ENCODE measurements at regions not wholly inside any gene's neighbourhood (a gene's known extent, or its start where the extent isn't known, plus 50 kb on each side); places are given as distances from the start of the nearest gene placed in this dataset.
"Not testable (repeated sequence)": the region's sequence is repeated elsewhere in the genome, so short reads cannot be mapped to it uniquely, and the experiment has no call there.

- H3K27me3 ChIP-seq = no peaks in the 10 kb centered on the region
- DNase-seq = no peak
- H3K36me3 ChIP-seq = no peaks in the 10 kb centered on the region
- no peaks in the 10 kb centered on the region for H3K9me3 ChIP-seq
- no peak overlapping the region for H3K4me3 ChIP-seq
Measured at GRCh38 chr11:29679996-29680395, 336.8 kb downstream of the KCNA4 start.

GRCh38 chr11:29676993-29677392, 339.8 kb downstream of the KCNA4 start:
- Histone ChIP-seq H3K9me3 (no peaks in the 10 kb centered on the region), H3K4me3 (no peak overlapping the region), H3K36me3 (no peaks in the 10 kb centered on the region), H3K27me3 (no peaks in the 10 kb centered on the region)
- DNase-seq = no peak

GRCh38 chr11:29669310-29669709, 347.5 kb downstream of the KCNA4 start:
- Histone ChIP-seq H3K36me3 (no peaks in the 10 kb centered on the region), H3K4me3 (no peak overlapping the region), H3K27me3 (no peaks in the 10 kb centered on the region), H3K9me3 (no peaks in the 10 kb centered on the region)
- no peak for DNase-seq

GRCh38 chr11:29657709-29658108, 359.1 kb downstream of the KCNA4 start:
- Histone ChIP-seq H3K4me3 (no peak overlapping the region), H3K36me3 (no peaks in the 10 kb centered on the region), H3K27me3 (no peaks in the 10 kb centered on the region), H3K9me3 (no peaks in the 10 kb centered on the region)
- no peak for DNase-seq

- Histone ChIP-seq H3K27me3 (no peaks in the 10 kb centered on the region), H3K36me3 (no peaks in the 10 kb centered on the region), H3K9me3 (no peaks in the 10 kb centered on the region), H3K4me3 (no peak overlapping the region)
- no peak for DNase-seq
Measured at GRCh38 chr11:29656597-29656996, 360.2 kb downstream of the KCNA4 start.

- Histone ChIP-seq H3K9me3 (no peaks in the 10 kb centered on the region), H3K27me3 (no peaks in the 10 kb centered on the region), H3K36me3 (no peaks in the 10 kb centered on the region), H3K4me3 (no peak overlapping the region)
- no peak for DNase-seq
Measured at GRCh38 chr11:29645373-29645772, 371.5 kb downstream of the KCNA4 start.

- H3K4me3 ChIP-seq = no peak overlapping the region
- no peaks in the 10 kb centered on the region for H3K27me3 ChIP-seq
- no peaks in the 10 kb centered on the region for H3K36me3 ChIP-seq
- DNase-seq = no peak
- H3K9me3 ChIP-seq = no peaks in the 10 kb centered on the region
Measured at GRCh38 chr11:29641201-29641600, 375.6 kb downstream of the KCNA4 start.

GRCh38 chr11:29634744-29635143, 382.1 kb downstream of the KCNA4 start:
- Histone ChIP-seq H3K36me3 (no peaks in the 10 kb centered on the region), H3K9me3 (no peaks in the 10 kb centered on the region), H3K27me3 (no peaks in the 10 kb centered on the region), H3K4me3 (no peak overlapping the region)
- DNase-seq = no peak

- no peaks in the 10 kb centered on the region for H3K9me3 ChIP-seq
- no peaks in the 10 kb centered on the region for H3K27me3 ChIP-seq
- H3K36me3 ChIP-seq = no peaks in the 10 kb centered on the region
- no peak for DNase-seq
- H3K4me3 ChIP-seq = no peak overlapping the region
Measured at GRCh38 chr11:29634244-29634643, 382.6 kb downstream of the KCNA4 start.

- no peaks in the 10 kb centered on the region for H3K36me3 ChIP-seq
- DNase-seq = no peak
- no peak overlapping the region for H3K4me3 ChIP-seq
- H3K27me3 ChIP-seq = no peaks in the 10 kb centered on the region
- H3K9me3 ChIP-seq = no peaks in the 10 kb centered on the region
Measured at GRCh38 chr11:29629286-29629685, 387.5 kb downstream of the KCNA4 start.

GRCh38 chr11:29628609-29629008, 388.2 kb downstream of the KCNA4 start:
- DNase-seq = no peak
- H3K36me3 ChIP-seq = no peaks in the 10 kb centered on the region
- no peaks in the 10 kb centered on the region for H3K9me3 ChIP-seq
- no peak overlapping the region for H3K4me3 ChIP-seq
- no peaks in the 10 kb centered on the region for H3K27me3 ChIP-seq

GRCh38 chr11:29627541-29627940, 389.3 kb downstream of the KCNA4 start:
- H3K27me3 ChIP-seq = no peaks in the 10 kb centered on the region
- H3K9me3 ChIP-seq = no peaks in the 10 kb centered on the region
- no peak overlapping the region for H3K4me3 ChIP-seq
- DNase-seq = no peak
- H3K36me3 ChIP-seq = no peaks in the 10 kb centered on the region

GRCh38 chr11:29623144-29623722, 393.6 kb downstream of the KCNA4 start:
- no peak for DNase-seq
- H3K4me3 ChIP-seq = no peak overlapping the region
- H3K9me3 ChIP-seq = no peaks in the 10 kb centered on the region
- H3K36me3 ChIP-seq = no peaks in the 10 kb centered on the region
- H3K27me3 ChIP-seq = no peaks in the 10 kb centered on the region

- Histone ChIP-seq H3K36me3 (no peaks in the 10 kb centered on the region), H3K4me3 (no peak overlapping the region), H3K9me3 (no peaks in the 10 kb centered on the region), H3K27me3 (no peaks in the 10 kb centered on the region)
- no peak for DNase-seq
Measured at GRCh38 chr11:29616611-29617010, 400.2 kb downstream of the KCNA4 start.

GRCh38 chr11:29612423-29612822, 404.4 kb downstream of the KCNA4 start:
- no peaks in the 10 kb centered on the region for H3K36me3 ChIP-seq
- H3K4me3 ChIP-seq = no peak overlapping the region
- no peak for DNase-seq
- no peaks in the 10 kb centered on the region for H3K9me3 ChIP-seq
- H3K27me3 ChIP-seq = no peaks in the 10 kb centered on the region

GRCh38 chr11:29606330-29607031, 410.3 kb downstream of the KCNA4 start:
- Histone ChIP-seq H3K27me3 (no peaks in the 10 kb centered on the region), H3K4me3 (no peak overlapping the region), H3K36me3 (no peaks in the 10 kb centered on the region), H3K9me3 (no peaks in the 10 kb centered on the region)
- DNase-seq = no peak

- not testable (repeated sequence) for H3K36me3 ChIP-seq, H3K9me3 ChIP-seq, H3K27me3 ChIP-seq, H3K4me3 ChIP-seq, DNase-seq
Measured at GRCh38 chr11:29600151-29600575, 416.7 kb downstream of the KCNA4 start.

GRCh38 chr11:29584342-29584741, 432.5 kb downstream of the KCNA4 start:
- Histone ChIP-seq H3K9me3 (no peaks in the 10 kb centered on the region), H3K27me3 (no peaks in the 10 kb centered on the region), H3K36me3 (no peaks in the 10 kb centered on the region), H3K4me3 (no peak overlapping the region)
- DNase-seq = no peak
